ENCODE measurements at regions not wholly inside any gene's neighbourhood (a gene's known extent, or its start where the extent isn't known, plus 50 kb on each side); places are given as distances from the start of the nearest gene placed in this dataset.

- in situ Hi-C loops (cut with MboI; ENCODE audit: low sequenced_read_pairs), result no loop called here
Measured at GRCh38 chr12:47561746-47562145, 144.1 kb downstream of the RPAP3 start.

- in situ Hi-C loops (cut with MboI; ENCODE audit: low sequenced_read_pairs), result no loop called here
Measured at GRCh38 chr12:47560415-47560814, 145.4 kb downstream of the RPAP3 start.

GRCh38 chr12:47558625-47559345, 147.0 kb downstream of the RPAP3 start:
- in situ Hi-C loops (cut with MboI; ENCODE audit: low sequenced_read_pairs), result no loop called here

- in situ Hi-C loops (cut with MboI; ENCODE audit: low sequenced_read_pairs), result no loop called here
Measured at GRCh38 chr12:47557386-47557785, 148.4 kb downstream of the RPAP3 start.

- in situ Hi-C loops (cut with MboI; ENCODE audit: low sequenced_read_pairs), result no loop called here
Measured at GRCh38 chr12:47556261-47557030, 149.4 kb downstream of the RPAP3 start.

- in situ Hi-C loops (cut with MboI; ENCODE audit: low sequenced_read_pairs), result no loop called here
Measured at GRCh38 chr12:47554046-47554653, 151.7 kb downstream of the RPAP3 start.

GRCh38 chr12:47553266-47553665, 152.6 kb downstream of the RPAP3 start:
- in situ Hi-C loops (cut with MboI; ENCODE audit: low sequenced_read_pairs), result no loop called here

- in situ Hi-C loops (cut with MboI; ENCODE audit: low sequenced_read_pairs), result no loop called here
Measured at GRCh38 chr12:47551426-47551851, 154.4 kb downstream of the RPAP3 start.

- in situ Hi-C loops (cut with MboI; ENCODE audit: low sequenced_read_pairs), result no loop called here
Measured at GRCh38 chr12:47549258-47549657, 156.6 kb downstream of the RPAP3 start.

GRCh38 chr12:47548401-47548800, 157.4 kb downstream of the RPAP3 start:
- in situ Hi-C loops (cut with MboI; ENCODE audit: low sequenced_read_pairs), result no loop called here

GRCh38 chr12:47547077-47547476, 158.8 kb downstream of the RPAP3 start:
- in situ Hi-C loops (cut with MboI; ENCODE audit: low sequenced_read_pairs), result no loop called here

GRCh38 chr12:47545938-47546609, 159.8 kb downstream of the RPAP3 start:
- in situ Hi-C loops (cut with MboI; ENCODE audit: low sequenced_read_pairs), result no loop called here

- in situ Hi-C loops (cut with MboI; ENCODE audit: low sequenced_read_pairs), result no loop called here
Measured at GRCh38 chr12:47534695-47535094, 171.1 kb downstream of the RPAP3 start.

GRCh38 chr12:47530050-47530449, 175.8 kb downstream of the RPAP3 start:
- in situ Hi-C loops (cut with MboI; ENCODE audit: low sequenced_read_pairs), result no loop called here

GRCh38 chr12:47527816-47528215, 178.0 kb downstream of the RPAP3 start:
- in situ Hi-C loops (cut with MboI; ENCODE audit: low sequenced_read_pairs), result no loop called here

- in situ Hi-C loops (cut with MboI; ENCODE audit: low sequenced_read_pairs), result no loop called here
Measured at GRCh38 chr12:47520029-47520428, 185.8 kb downstream of the RPAP3 start.

GRCh38 chr12:47517122-47517521, 188.7 kb downstream of the RPAP3 start:
- in situ Hi-C loops (cut with MboI; ENCODE audit: low sequenced_read_pairs), result no loop called here

- in situ Hi-C loops (cut with MboI; ENCODE audit: low sequenced_read_pairs), result no loop called here
Measured at GRCh38 chr12:47509398-47509851, 196.4 kb downstream of the RPAP3 start.

- in situ Hi-C loops (cut with MboI; ENCODE audit: low sequenced_read_pairs), result no loop called here
Measured at GRCh38 chr12:47507221-47507620, 198.6 kb downstream of the RPAP3 start.

- in situ Hi-C loops (cut with MboI; ENCODE audit: low sequenced_read_pairs), result no loop called here
Measured at GRCh38 chr12:47504775-47505446, 200.9 kb downstream of the RPAP3 start.

- in situ Hi-C loops (cut with MboI; ENCODE audit: low sequenced_read_pairs), result no loop called here
Measured at GRCh38 chr12:47493801-47494200, 212.0 kb downstream of the RPAP3 start.

Measured in HL-60/S4 (cell line).